Activated T-cell treated with anti-CD3 and anti-CD28 coated beads for 48 hours (primary cell): ENCODE measurements at regions not wholly inside any gene's neighbourhood (a gene's known extent, or its start where the extent isn't known, plus 50 kb on each side); places are given as distances from the start of the nearest gene placed in this dataset.

ENCODE experiments used
- DNase-seq: peaks from one replicate; pipeline ENCODE4 v3.0.0-alpha.2; 2020; ENCODE audit warnings: low read depth

GRCh38 chr11:29781268-29781667, 235.6 kb downstream of the KCNA4 start:
- DNase-seq = no peak

GRCh38 chr11:29780756-29781155, 236.1 kb downstream of the KCNA4 start:
- DNase-seq = no peak

GRCh38 chr11:29773656-29774264, 243.1 kb downstream of the KCNA4 start:
- DNase-seq = no peak

- DNase-seq = no peak
Measured at GRCh38 chr11:29756871-29757270, 260.0 kb downstream of the KCNA4 start.

- DNase-seq = no peak
Measured at GRCh38 chr11:29755474-29755873, 261.4 kb downstream of the KCNA4 start.

GRCh38 chr11:29751618-29752017, 265.2 kb downstream of the KCNA4 start:
- DNase-seq = no peak

- no peak for DNase-seq
Measured at GRCh38 chr11:29750392-29750791, 266.4 kb downstream of the KCNA4 start.

- DNase-seq = no peak
Measured at GRCh38 chr11:29734287-29734686, 282.5 kb downstream of the KCNA4 start.

- DNase-seq = no peak
Measured at GRCh38 chr11:29713831-29714320, 303.0 kb downstream of the KCNA4 start.

GRCh38 chr11:29712616-29713015, 304.2 kb downstream of the KCNA4 start:
- DNase-seq = no peak

- DNase-seq = no peak
Measured at GRCh38 chr11:29707924-29708323, 308.9 kb downstream of the KCNA4 start.

GRCh38 chr11:29685361-29685760, 331.5 kb downstream of the KCNA4 start:
- no peak for DNase-seq

GRCh38 chr11:29682856-29683255, 334.0 kb downstream of the KCNA4 start:
- DNase-seq = no peak

GRCh38 chr11:29679996-29680395, 336.8 kb downstream of the KCNA4 start:
- DNase-seq = no peak

GRCh38 chr11:29676993-29677392, 339.8 kb downstream of the KCNA4 start:
- DNase-seq = no peak

- DNase-seq = no peak
Measured at GRCh38 chr11:29669310-29669709, 347.5 kb downstream of the KCNA4 start.

- no peak for DNase-seq
Measured at GRCh38 chr11:29657709-29658108, 359.1 kb downstream of the KCNA4 start.

- DNase-seq = no peak
Measured at GRCh38 chr11:29656597-29656996, 360.2 kb downstream of the KCNA4 start.

- no peak for DNase-seq
Measured at GRCh38 chr11:29645373-29645772, 371.5 kb downstream of the KCNA4 start.

GRCh38 chr11:29641201-29641600, 375.6 kb downstream of the KCNA4 start:
- DNase-seq = no peak

GRCh38 chr11:29634744-29635143, 382.1 kb downstream of the KCNA4 start:
- DNase-seq = no peak

- no peak for DNase-seq
Measured at GRCh38 chr11:29634244-29634643, 382.6 kb downstream of the KCNA4 start.

- no peak for DNase-seq
Measured at GRCh38 chr11:29629286-29629685, 387.5 kb downstream of the KCNA4 start.

- DNase-seq = no peak
Measured at GRCh38 chr11:29628609-29629008, 388.2 kb downstream of the KCNA4 start.
